Activated CD8-positive, alpha-beta memory T cell treated with anti-CD3 and anti-CD28 coated beads, Interleukin-2, amount 10 ng/mL, durations not matched to agents 7 days and 5 days (primary cell): ENCODE measurements at regions not wholly inside any gene's neighbourhood (a gene's known extent, or its start where the extent isn't known, plus 50 kb on each side); places are given as distances from the start of the nearest gene placed in this dataset.

Experiments
- ATAC-seq: fragments of 150-1000 bp; cut with Tn5 transposase; one replicate; pipeline ENCODE4 v1.10.0; 2021; ENCODE audit warnings: moderate library complexity
- CTCF ChIA-PET: fragments of 350-600 bp; sonication (Branson Sonifier 250); formaldehyde crosslinking; loops from one replicate; lab custom pipeline; 2021; ENCODE audit warnings: antibody characterized with exemption; lab: Charles Lee
- DNase-seq: peaks from one replicate; pipeline ENCODE4 v3.0.0-alpha.2; 2020
- H3K27ac Mint-ChIP-seq: one replicate; pipeline ENCODE4 v1.8.0; 2021; ENCODE audit warnings: mild to moderate bottlenecking, mixed read lengths
- H3K27me3 Mint-ChIP-seq: one replicate; pipeline ENCODE4 v1.8.0; 2021; ENCODE audit warnings: mixed read lengths
- H3K36me3 Mint-ChIP-seq: one replicate; pipeline ENCODE4 v1.8.0; 2021; ENCODE audit warnings: mild to moderate bottlenecking, mixed read lengths
- H3K4me1 Mint-ChIP-seq: one replicate; pipeline ENCODE4 v1.8.0; 2021; ENCODE audit warnings: mixed read lengths
- H3K4me3 Mint-ChIP-seq: one replicate; pipeline ENCODE4 v1.8.0; 2021; ENCODE audit warnings: mild to moderate bottlenecking, moderate library complexity, mixed read lengths
- H3K9me3 Mint-ChIP-seq: one replicate; pipeline ENCODE4 v1.8.0; 2022; ENCODE audit warnings: low read depth, mixed read lengths

- DNase-seq, result no peak
- H3K27ac Mint-ChIP-seq, result no peak overlapping the region
- ATAC-seq, result no peak
- peaks cover 13% of the 10 kb centered on the region for H3K27me3 Mint-ChIP-seq
- no peaks in the 10 kb centered on the region for H3K36me3 Mint-ChIP-seq
- H3K4me1 Mint-ChIP-seq, result no peaks in the 10 kb centered on the region
- no peaks in the 10 kb centered on the region for H3K9me3 Mint-ChIP-seq
- H3K4me3 Mint-ChIP-seq, result no peak overlapping the region
- CTCF ChIA-PET, result no interaction called here
Observed at GRCh38 chr5:5688194-5688924, 265.9 kb downstream of the ICE1 start.

DNA sequence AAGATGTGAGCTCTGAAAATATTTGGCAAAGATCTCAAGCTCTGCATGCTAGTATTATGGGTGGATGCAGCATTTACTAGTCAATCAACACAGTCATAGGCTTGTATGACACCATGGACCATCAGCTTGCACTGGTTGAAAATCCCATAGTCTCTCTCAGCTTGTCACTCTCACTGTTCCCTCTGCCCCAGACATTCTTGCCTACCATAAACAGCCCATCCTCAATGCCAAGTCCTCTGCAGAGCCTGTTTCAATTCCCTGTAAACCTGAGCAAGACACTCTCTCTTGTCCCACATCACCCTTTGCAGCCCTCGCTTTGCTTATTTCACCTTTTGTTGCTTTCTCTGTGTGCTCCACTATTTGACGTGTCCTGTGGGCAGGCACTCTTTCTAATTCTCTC, 264.6 kb downstream of the ICE1 start:
- no peak overlapping the region for H3K4me3 Mint-ChIP-seq
- CTCF ChIA-PET, result no interaction called here
- peaks cover 11% of the 10 kb centered on the region for H3K27me3 Mint-ChIP-seq
- H3K36me3 Mint-ChIP-seq, result no peaks in the 10 kb centered on the region
- no peaks in the 10 kb centered on the region for H3K4me1 Mint-ChIP-seq
- H3K27ac Mint-ChIP-seq, result no peak overlapping the region
- DNase-seq (no peak), ATAC-seq (no peak)
- no peaks in the 10 kb centered on the region for H3K9me3 Mint-ChIP-seq

DNA sequence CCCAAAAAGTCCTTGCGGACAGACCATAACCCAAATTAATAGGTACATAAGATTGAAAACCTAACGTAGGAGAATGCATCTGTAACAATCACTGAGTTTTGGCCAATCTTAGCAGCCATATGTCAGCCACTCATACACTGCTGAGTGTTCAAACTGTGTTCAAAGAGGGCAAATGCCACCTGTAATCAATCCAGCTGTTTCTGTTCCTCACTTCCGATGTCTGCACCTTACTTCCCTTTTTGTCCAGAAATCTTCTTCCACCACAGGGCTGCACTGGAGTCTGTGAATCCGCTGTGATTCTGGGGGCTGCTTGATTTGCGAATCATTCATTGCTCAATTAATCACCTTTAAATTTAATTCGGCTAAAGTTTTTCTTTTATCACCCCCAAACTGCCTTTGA, 263.9 kb downstream of the ICE1 start:
- H3K36me3 Mint-ChIP-seq, result no peaks in the 10 kb centered on the region
- no peaks in the 10 kb centered on the region for H3K4me1 Mint-ChIP-seq
- H3K27ac Mint-ChIP-seq, result no peak overlapping the region
- H3K4me3 Mint-ChIP-seq, result no peak overlapping the region
- peaks cover 10% of the 10 kb centered on the region for H3K27me3 Mint-ChIP-seq
- H3K9me3 Mint-ChIP-seq, result no peaks in the 10 kb centered on the region
- CTCF ChIA-PET, result no interaction called here
- ATAC-seq, result no peak
- DNase-seq, result no peak

DNA sequence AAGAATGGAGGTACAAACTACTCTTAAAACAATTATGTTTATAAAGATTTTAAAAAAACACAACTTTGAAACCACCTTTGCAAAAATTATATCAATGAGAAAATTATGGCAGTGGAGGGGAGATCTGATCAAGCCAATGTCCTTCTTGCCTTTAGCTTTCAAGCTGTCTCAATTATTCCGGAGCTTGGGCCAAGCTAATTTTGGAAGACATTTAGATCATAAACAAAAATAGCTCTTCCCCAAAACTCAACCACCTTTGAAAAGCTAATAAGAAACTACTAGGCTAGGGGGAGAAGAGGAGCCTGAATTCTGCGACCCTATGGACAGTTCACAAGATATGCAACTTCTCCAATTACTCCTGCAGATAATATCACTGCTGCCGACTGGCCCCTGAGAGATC, 263.3 kb downstream of the ICE1 start:
- ATAC-seq, result no peak
- DNase-seq, result no peak
- no peaks in the 10 kb centered on the region for H3K9me3 Mint-ChIP-seq
- peaks cover 10% of the 10 kb centered on the region for H3K27me3 Mint-ChIP-seq
- H3K4me1 Mint-ChIP-seq, result no peaks in the 10 kb centered on the region
- no peak overlapping the region for H3K4me3 Mint-ChIP-seq
- H3K27ac Mint-ChIP-seq, result no peak overlapping the region
- H3K36me3 Mint-ChIP-seq, result no peaks in the 10 kb centered on the region
- CTCF ChIA-PET, result no interaction called here

- CTCF ChIA-PET, result no interaction called here
- Mint-ChIP-seq H3K36me3 (no peaks in the 10 kb centered on the region), H3K4me3 (no peak overlapping the region), H3K27me3 (peaks cover 6% of the 10 kb centered on the region), H3K4me1 (no peaks in the 10 kb centered on the region), H3K9me3 (no peaks in the 10 kb centered on the region), H3K27ac (no peak overlapping the region)
- no peak for ATAC-seq
- no peak for DNase-seq
Observed at GRCh38 chr5:5683174-5683573, 260.7 kb downstream of the ICE1 start.

DNA sequence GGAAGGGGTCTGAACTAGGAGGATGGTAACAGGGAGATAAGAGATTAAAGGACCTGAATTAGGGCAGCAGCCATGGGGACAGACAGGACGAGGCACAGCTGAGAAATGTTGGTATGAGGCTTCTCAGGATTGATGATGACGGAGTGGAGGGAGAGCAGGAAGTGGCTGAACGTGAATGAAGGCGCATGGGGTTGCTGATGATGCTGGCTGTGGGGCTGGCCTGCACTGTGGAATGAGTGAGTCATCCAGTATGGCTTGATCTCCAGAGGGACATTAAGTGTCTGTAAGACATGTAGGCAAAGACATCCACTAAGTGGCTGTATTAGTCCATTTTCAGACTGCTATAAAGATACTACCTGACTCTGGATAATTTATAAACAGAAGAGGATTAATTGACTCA, 256.4 kb downstream of the ICE1 start:
- H3K4me3 Mint-ChIP-seq, result no peak overlapping the region
- no peaks in the 10 kb centered on the region for H3K36me3 Mint-ChIP-seq
- peaks cover 4% of the 10 kb centered on the region for H3K27me3 Mint-ChIP-seq
- no peaks in the 10 kb centered on the region for H3K4me1 Mint-ChIP-seq
- peaks cover 4% of the 10 kb centered on the region for H3K9me3 Mint-ChIP-seq
- DNase-seq (no peak), ATAC-seq (no peak)
- CTCF ChIA-PET, result no interaction called here
- no peak overlapping the region for H3K27ac Mint-ChIP-seq

DNA sequence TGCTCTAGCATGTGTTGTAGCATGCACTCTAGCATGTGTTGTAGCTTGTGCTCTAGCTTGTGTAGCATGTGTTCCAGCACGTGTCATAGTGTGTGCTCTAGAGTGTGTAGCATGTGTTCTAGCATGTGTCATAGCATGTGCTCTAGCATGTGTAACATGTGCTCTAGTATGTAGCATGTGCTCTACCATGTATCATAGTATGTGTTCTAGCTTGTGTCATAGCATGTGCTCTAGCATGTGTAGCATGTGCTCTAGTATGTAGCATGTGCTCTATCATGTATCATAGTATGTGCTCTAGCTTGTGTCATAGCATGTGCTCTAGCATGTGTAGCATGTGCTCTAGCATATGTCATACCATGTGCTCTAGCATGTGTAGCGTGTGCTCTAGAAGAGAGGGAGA, 255.3 kb downstream of the ICE1 start:
- CTCF ChIA-PET, result no interaction called here
- Mint-ChIP-seq H3K9me3 (peaks cover 4% of the 10 kb centered on the region), H3K4me1 (no peaks in the 10 kb centered on the region), H3K27ac (no peak overlapping the region), H3K4me3 (no peak overlapping the region), H3K27me3 (peaks cover 4% of the 10 kb centered on the region), H3K36me3 (no peaks in the 10 kb centered on the region)
- no peak for DNase-seq
- no peak for ATAC-seq

- Mint-ChIP-seq H3K27ac (no peak overlapping the region), H3K4me3 (no peak overlapping the region), H3K4me1 (no peaks in the 10 kb centered on the region), H3K9me3 (peaks cover 4% of the 10 kb centered on the region), H3K36me3 (no peaks in the 10 kb centered on the region), H3K27me3 (peaks cover 4% of the 10 kb centered on the region)
- CTCF ChIA-PET, result no interaction called here
- ATAC-seq (no peak), DNase-seq (no peak)
Observed at GRCh38 chr5:5676218-5676617, 253.7 kb downstream of the ICE1 start.

- Mint-ChIP-seq H3K4me3 (no peak overlapping the region), H3K27me3 (peaks cover 6% of the 10 kb centered on the region), H3K36me3 (no peaks in the 10 kb centered on the region), H3K9me3 (peaks cover 4% of the 10 kb centered on the region), H3K4me1 (no peaks in the 10 kb centered on the region), H3K27ac (no peak overlapping the region)
- CTCF ChIA-PET, result no interaction called here
- ATAC-seq (no peak), DNase-seq (no peak)
Observed at GRCh38 chr5:5675511-5675910, 253.0 kb downstream of the ICE1 start.

GRCh38 chr5:5671823-5672222, 249.3 kb downstream of the ICE1 start:
- ATAC-seq (no peak), DNase-seq (no peak)
- Mint-ChIP-seq H3K9me3 (no peaks in the 10 kb centered on the region), H3K4me3 (no peak overlapping the region), H3K27ac (no peak overlapping the region), H3K27me3 (peaks cover 6% of the 10 kb centered on the region), H3K36me3 (no peaks in the 10 kb centered on the region), H3K4me1 (no peaks in the 10 kb centered on the region)
- CTCF ChIA-PET, result no interaction called here

DNA sequence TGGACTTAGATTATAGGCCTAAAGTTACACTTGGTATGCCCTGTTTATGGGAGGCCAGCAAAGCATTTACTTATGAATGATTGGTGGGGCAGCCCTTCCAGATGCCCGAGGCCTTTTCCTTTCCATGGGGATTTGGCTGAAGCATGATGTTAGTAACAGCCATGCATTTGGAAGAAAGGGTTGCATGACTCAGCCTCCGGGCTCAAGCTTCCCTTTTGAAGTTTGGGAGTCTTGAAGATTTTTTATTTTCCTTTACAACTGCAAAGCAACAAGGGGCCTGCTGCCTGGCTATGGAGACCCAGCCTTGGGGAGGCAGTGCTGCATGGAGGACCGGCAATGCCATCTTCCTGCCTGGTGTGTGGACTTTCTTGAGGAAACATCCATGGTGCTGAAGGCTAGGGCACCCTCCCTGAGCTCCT, 244.7 kb downstream of the ICE1 start:
- no peak overlapping the region for H3K27ac Mint-ChIP-seq
- DNase-seq (no peak), ATAC-seq (no peak)
- no peak overlapping the region for H3K4me3 Mint-ChIP-seq
- H3K27me3 Mint-ChIP-seq, result peaks cover 5% of the 10 kb centered on the region
- no peaks in the 10 kb centered on the region for H3K36me3 Mint-ChIP-seq
- CTCF ChIA-PET, result no interaction called here
- no peaks in the 10 kb centered on the region for H3K9me3 Mint-ChIP-seq
- no peaks in the 10 kb centered on the region for H3K4me1 Mint-ChIP-seq

- CTCF ChIA-PET, result no interaction called here
- no peak for ATAC-seq
- Mint-ChIP-seq H3K27ac (no peak overlapping the region), H3K4me3 (no peak overlapping the region), H3K27me3 (peaks cover 5% of the 10 kb centered on the region), H3K36me3 (no peaks in the 10 kb centered on the region), H3K4me1 (no peaks in the 10 kb centered on the region), H3K9me3 (no peaks in the 10 kb centered on the region)
- no peak for DNase-seq
Observed at GRCh38 chr5:5666369-5666768, 243.9 kb downstream of the ICE1 start.

- peaks cover 3% of the 10 kb centered on the region for H3K27me3 Mint-ChIP-seq
- H3K27ac Mint-ChIP-seq, result no peak overlapping the region
- CTCF ChIA-PET, result no interaction called here
- no peaks in the 10 kb centered on the region for H3K4me1 Mint-ChIP-seq
- H3K36me3 Mint-ChIP-seq, result no peaks in the 10 kb centered on the region
- no peaks in the 10 kb centered on the region for H3K9me3 Mint-ChIP-seq
- ATAC-seq (no peak), DNase-seq (no peak)
- H3K4me3 Mint-ChIP-seq, result no peak overlapping the region
Observed at GRCh38 chr5:5666076-5666365, 243.5 kb downstream of the ICE1 start.

- Mint-ChIP-seq H3K9me3 (no peaks in the 10 kb centered on the region), H3K36me3 (no peaks in the 10 kb centered on the region), H3K27ac (no peak overlapping the region), H3K4me1 (no peaks in the 10 kb centered on the region), H3K27me3 (peaks cover 5% of the 10 kb centered on the region), H3K4me3 (no peak overlapping the region)
- no peak for ATAC-seq
- CTCF ChIA-PET, result no interaction called here
- DNase-seq, result no peak
Observed at GRCh38 chr5:5665225-5666075, 243.0 kb downstream of the ICE1 start.
